ENCODE measurements at regions not wholly inside any gene's neighbourhood (a gene's known extent, or its start where the extent isn't known, plus 50 kb on each side); places are given as distances from the start of the nearest gene placed in this dataset.
"Not testable (repeated sequence)": the region's sequence is repeated elsewhere in the genome, so short reads cannot be mapped to it uniquely, and the experiment has no call there.

GRCh38 chr10:80728354-80728753 is 190.7 kb downstream of the SH2D4B start:
- H3K36me3 Mint-ChIP-seq, H3K9me3 Mint-ChIP-seq, DNase-seq, H3K4me1 Mint-ChIP-seq, CTCF ChIA-PET, H3K4me3 Mint-ChIP-seq, H3K27ac Mint-ChIP-seq, H3K27me3 Mint-ChIP-seq: not testable (repeated sequence)

DNA sequence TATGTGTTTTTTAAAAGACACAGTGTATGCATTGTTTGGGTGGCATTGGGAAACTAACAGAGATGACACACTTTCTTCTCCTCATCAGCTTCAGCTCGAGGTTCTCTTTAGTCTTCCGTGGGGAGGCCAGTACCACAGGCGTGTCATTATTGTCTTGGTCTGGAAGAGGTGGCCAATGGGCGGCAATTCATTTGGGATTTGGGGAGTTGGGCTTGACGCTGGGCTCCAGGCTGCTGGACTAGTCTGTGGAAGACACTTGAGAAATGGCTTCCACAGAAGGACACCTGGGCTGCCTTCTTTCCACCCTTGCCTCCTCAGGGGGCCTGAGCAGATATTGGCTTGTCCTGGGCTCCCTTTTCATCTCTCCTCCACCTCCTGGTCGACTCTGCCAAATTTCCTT is 192.2 kb downstream of the SH2D4B start:
- Mint-ChIP-seq H3K4me1 (no peaks in the 10 kb centered on the region), H3K36me3 (no peaks in the 10 kb centered on the region), H3K27ac (no peak overlapping the region), H3K4me3 (no peak overlapping the region), H3K27me3 (peaks cover 4% of the 10 kb centered on the region), H3K9me3 (no peaks in the 10 kb centered on the region)
- DNase-seq: no peak
- CTCF ChIA-PET: no interaction called here

DNA sequence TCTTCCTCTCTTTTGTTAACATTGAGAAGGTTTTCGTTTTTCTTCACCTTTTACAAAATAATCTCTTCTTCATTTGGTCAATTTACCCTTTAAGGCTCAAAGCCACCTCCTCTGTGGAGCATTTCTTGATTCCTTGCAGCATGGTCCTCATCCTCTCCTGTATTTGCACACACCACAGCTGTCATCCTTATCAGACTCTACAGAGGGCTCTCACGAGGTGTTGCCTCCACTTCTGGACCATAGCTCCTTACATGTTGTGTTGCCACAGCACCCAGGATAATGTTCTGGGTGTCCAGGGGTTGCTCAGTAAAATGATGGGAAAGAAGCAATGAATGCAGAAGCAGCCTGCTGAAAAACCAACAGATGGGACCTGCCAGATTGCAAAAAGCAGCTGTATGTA is 192.8 kb downstream of the SH2D4B start:
- CTCF ChIA-PET: no interaction called here
- DNase-seq: no peak
- H3K4me1 Mint-ChIP-seq: no peaks in the 10 kb centered on the region
- H3K4me3 Mint-ChIP-seq: no peak overlapping the region
- H3K36me3 Mint-ChIP-seq: no peaks in the 10 kb centered on the region
- no peaks in the 10 kb centered on the region for H3K9me3 Mint-ChIP-seq
- H3K27me3 Mint-ChIP-seq: peaks cover 4% of the 10 kb centered on the region
- H3K27ac Mint-ChIP-seq: no peak overlapping the region

GRCh38 chr10:80734589-80734988 is 196.9 kb downstream of the SH2D4B start:
- Mint-ChIP-seq H3K9me3 (no peaks in the 10 kb centered on the region), H3K27ac (no peak overlapping the region), H3K4me3 (no peak overlapping the region), H3K36me3 (no peaks in the 10 kb centered on the region), H3K4me1 (no peaks in the 10 kb centered on the region), H3K27me3 (peaks cover 4% of the 10 kb centered on the region)
- CTCF ChIA-PET: no interaction called here
- no peak for DNase-seq

DNA sequence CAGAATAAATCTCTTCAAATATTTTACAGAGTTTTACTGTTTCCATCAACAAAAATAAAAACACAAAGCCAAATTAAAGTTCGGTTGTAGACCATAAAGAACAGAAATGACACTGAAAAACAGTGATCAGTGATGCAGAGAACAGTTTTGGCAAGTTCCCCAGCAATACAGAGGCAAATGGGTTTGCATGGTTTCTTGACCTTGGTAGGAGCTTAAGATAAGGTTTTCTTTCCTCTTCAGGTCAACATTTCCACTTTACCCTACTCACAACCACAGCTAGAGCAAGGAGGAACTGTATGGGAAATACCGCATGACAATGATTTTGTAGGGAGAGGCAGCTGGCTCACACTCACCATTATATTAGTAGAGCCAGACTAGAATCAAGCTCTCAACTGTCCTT is 199.5 kb downstream of the SH2D4B start:
- Mint-ChIP-seq H3K4me1 (no peaks in the 10 kb centered on the region), H3K36me3 (no peaks in the 10 kb centered on the region), H3K9me3 (no peaks in the 10 kb centered on the region), H3K4me3 (no peak overlapping the region), H3K27ac (no peak overlapping the region), H3K27me3 (peaks cover 4% of the 10 kb centered on the region)
- CTCF ChIA-PET: no interaction called here
- no peak for DNase-seq

- CTCF ChIA-PET: no interaction called here
- DNase-seq: no peak
- Mint-ChIP-seq H3K4me3 (no peak overlapping the region), H3K27ac (no peak overlapping the region), H3K4me1 (no peaks in the 10 kb centered on the region), H3K36me3 (no peaks in the 10 kb centered on the region), H3K27me3 (peaks cover 2% of the 10 kb centered on the region), H3K9me3 (no peaks in the 10 kb centered on the region)
Observed at GRCh38 chr10:80739328-80739727, 201.6 kb downstream of the SH2D4B start.

DNA sequence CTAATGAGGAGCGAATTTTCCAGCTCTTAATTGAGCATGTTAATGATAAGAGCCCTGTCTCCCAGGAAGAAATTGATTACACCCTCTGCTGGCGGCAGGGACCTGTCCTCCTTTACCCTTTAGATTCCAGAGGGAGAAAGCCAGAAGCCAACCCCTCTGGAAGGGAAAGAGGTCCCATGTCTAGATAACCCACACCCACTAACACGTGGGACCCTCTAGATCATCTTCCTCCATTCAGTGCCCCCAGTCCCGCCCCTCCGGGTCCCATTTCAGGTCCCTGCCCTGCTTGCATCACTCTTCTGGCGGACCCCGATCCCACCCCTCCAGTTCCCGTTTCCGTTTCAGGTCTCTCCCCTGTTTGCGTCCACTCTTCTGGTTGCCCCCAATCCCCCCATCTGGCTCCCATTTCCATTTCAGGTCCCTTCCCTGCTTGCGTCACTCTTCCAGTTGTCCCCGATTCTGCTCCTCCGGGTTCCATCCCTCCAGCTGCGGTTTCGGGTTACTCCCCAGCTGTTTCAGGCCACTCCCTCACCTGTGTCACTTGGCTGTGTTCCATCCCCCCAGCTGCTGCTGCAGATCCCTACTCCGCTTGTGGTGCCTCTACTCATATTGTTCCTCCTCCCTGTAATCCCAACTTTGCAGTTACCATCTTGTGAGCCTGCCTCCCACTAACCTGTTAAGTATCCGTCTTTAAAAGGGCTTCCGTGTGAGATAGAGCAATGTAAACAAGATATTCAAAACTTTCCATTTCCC is 202.4 kb downstream of the SH2D4B start:
- DNase-seq: no peak
- no peaks in the 10 kb centered on the region for H3K27me3 Mint-ChIP-seq
- no peaks in the 10 kb centered on the region for H3K9me3 Mint-ChIP-seq
- CTCF ChIA-PET: no interaction called here
- H3K27ac Mint-ChIP-seq: no peak overlapping the region
- no peak overlapping the region for H3K4me3 Mint-ChIP-seq
- no peaks in the 10 kb centered on the region for H3K4me1 Mint-ChIP-seq
- H3K36me3 Mint-ChIP-seq: no peaks in the 10 kb centered on the region

DNA sequence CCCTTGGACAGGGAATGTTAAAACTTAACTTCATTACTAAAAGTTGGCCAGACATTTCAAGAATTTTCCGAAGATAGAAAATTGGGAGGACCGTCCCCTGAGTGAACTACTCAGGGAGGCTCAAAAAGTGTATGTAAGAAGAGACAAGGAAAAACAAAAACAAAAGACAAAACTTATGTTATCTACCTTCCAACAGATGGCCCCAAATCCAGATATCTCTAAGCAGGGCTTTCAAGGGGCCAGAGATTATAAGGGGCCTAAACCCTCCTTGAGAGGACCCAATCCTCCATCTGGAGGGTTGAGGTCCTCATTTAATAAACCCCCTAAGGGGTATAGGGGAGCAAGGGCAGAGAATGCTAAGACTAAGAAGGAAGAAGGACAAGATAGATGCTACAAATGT is 203.6 kb downstream of the SH2D4B start:
- Mint-ChIP-seq H3K4me3 (no peak overlapping the region), H3K27ac (no peak overlapping the region), H3K36me3 (no peaks in the 10 kb centered on the region), H3K9me3 (no peaks in the 10 kb centered on the region), H3K4me1 (no peaks in the 10 kb centered on the region), H3K27me3 (no peaks in the 10 kb centered on the region)
- CTCF ChIA-PET: no interaction called here
- DNase-seq: no peak

DNA sequence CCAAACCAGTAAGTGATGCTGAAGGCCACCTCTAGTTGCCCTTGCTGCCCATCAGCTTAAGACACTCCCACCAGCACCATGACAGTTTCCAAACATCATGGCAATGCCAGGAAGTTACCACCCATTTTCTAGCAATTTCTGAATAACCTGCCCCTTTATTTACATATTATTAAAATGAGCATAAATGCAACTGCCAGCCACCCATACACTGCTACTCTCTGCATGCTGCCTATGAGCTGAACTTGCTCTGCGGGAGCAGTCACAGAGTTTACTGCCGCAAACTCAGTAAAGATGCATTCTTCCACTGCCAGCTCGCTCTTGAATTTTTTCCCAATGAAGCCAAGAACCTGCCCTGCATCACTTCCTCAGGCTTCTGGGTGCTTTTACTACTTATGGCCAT is 212.6 kb downstream of the SH2D4B start:
- H3K9me3 Mint-ChIP-seq: no peaks in the 10 kb centered on the region
- CTCF ChIA-PET: no interaction called here
- DNase-seq: no peak
- no peaks in the 10 kb centered on the region for H3K4me1 Mint-ChIP-seq
- H3K27ac Mint-ChIP-seq: no peak overlapping the region
- no peaks in the 10 kb centered on the region for H3K36me3 Mint-ChIP-seq
- no peaks in the 10 kb centered on the region for H3K27me3 Mint-ChIP-seq
- H3K4me3 Mint-ChIP-seq: no peak overlapping the region

DNA sequence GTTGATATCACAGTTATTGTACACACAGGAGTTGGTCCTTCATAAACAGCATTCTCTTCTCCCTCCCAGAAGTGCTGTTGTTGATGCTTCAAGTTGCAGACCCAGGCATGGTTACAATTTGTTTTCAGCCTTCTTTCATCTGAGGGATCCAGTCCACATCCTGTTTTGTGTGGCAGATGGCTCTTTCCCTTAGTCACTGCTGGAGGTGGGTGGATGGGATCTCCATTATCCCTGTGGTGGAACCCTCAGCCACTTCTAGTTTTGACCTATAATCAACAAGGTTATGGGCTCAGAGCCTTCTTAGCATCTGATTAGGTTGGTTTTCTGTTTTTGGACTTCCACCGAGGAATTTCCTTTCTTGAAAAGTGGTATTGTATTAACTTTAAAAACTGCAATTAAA is 214.2 kb downstream of the SH2D4B start:
- Mint-ChIP-seq H3K9me3 (no peaks in the 10 kb centered on the region), H3K36me3 (no peaks in the 10 kb centered on the region), H3K27me3 (no peaks in the 10 kb centered on the region), H3K27ac (no peak overlapping the region), H3K4me3 (no peak overlapping the region), H3K4me1 (no peaks in the 10 kb centered on the region)
- DNase-seq: no peak
- CTCF ChIA-PET: no interaction called here

DNA sequence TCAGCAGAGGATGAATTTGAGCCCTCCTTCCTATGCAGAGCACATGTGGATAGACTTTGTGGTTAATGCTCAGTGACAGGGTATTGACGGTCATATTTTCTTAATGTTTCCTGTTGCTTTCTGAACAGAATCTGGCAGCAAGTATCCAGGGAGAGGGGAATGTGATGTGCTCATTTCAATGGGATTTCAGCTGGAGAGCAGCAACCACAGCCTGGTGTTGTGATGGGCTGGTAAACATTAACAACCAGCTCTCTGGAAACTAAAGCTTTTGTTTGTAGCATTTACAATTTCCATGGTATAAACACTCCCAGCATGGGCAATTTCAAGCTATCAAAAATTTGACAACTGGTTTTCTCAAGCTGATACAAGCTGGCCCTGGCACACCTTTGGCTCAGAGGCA is 215.9 kb downstream of the SH2D4B start:
- Mint-ChIP-seq H3K9me3 (no peaks in the 10 kb centered on the region), H3K36me3 (no peaks in the 10 kb centered on the region), H3K27ac (no peak overlapping the region), H3K4me3 (no peak overlapping the region), H3K27me3 (no peaks in the 10 kb centered on the region), H3K4me1 (no peaks in the 10 kb centered on the region)
- DNase-seq: no peak
- CTCF ChIA-PET: no interaction called here

- Mint-ChIP-seq H3K9me3 (no peaks in the 10 kb centered on the region), H3K4me1 (no peaks in the 10 kb centered on the region), H3K27ac (no peak overlapping the region), H3K36me3 (no peaks in the 10 kb centered on the region), H3K4me3 (no peak overlapping the region), H3K27me3 (no peaks in the 10 kb centered on the region)
- DNase-seq: no peak
- CTCF ChIA-PET: no interaction called here
Observed at GRCh38 chr10:80755893-80756292, 218.2 kb downstream of the SH2D4B start.

DNA sequence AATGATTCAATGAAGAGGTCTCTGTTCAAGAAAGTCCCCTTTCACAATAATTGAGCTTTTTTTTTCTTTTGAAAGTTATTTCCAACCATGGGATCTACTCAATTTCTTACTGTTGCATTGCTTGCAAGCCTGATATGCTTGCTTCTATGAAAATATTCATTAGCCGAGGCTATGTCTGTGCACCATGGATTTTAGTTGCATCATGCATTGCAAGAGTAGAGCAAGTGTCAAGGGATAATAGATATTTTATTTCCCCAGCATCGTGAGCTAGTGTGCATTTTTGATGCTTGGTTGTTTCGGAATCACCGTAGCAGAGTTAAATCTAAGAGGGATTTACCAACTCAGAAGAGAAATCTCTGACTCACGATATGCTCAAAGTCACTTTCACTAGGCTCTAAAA is 222.0 kb downstream of the SH2D4B start:
- H3K27me3 Mint-ChIP-seq: no peaks in the 10 kb centered on the region

GRCh38 chr10:80760914-80761371 is 223.2 kb downstream of the SH2D4B start:
- no peak for DNase-seq
- Mint-ChIP-seq H3K36me3 (no peaks in the 10 kb centered on the region), H3K4me1 (no peaks in the 10 kb centered on the region), H3K27me3 (no peaks in the 10 kb centered on the region), H3K4me3 (no peak overlapping the region), H3K9me3 (no peaks in the 10 kb centered on the region), H3K27ac (no peak overlapping the region)
- CTCF ChIA-PET: no interaction called here

More for the DNA sequence above, 222.0 kb downstream of the SH2D4B start:
- H3K9me3 Mint-ChIP-seq: no peaks in the 10 kb centered on the region
- DNase-seq: no peak
- no peak overlapping the region for H3K27ac Mint-ChIP-seq
- H3K36me3 Mint-ChIP-seq: no peaks in the 10 kb centered on the region
- CTCF ChIA-PET: no interaction called here
- no peaks in the 10 kb centered on the region for H3K4me1 Mint-ChIP-seq
- no peak overlapping the region for H3K4me3 Mint-ChIP-seq

DNA sequence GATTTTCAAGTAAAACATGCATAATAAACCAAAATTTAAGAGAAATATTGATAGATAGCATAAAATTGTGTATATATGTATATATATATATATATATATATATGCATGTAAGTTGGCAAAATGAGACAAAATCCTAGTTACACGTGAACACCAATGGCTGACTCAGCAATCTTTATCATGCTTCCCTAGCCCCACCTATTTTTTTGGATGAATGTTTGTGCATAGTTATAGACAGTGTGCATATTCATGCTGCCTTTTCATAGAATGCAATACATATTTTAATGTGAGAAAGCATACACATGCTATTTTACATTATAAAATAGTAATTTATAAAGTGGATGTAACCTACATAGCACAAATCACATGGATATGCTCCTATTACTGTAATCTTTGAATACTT is 230.3 kb downstream of the SH2D4B start:
- CTCF ChIA-PET: no interaction called here
- H3K4me1 Mint-ChIP-seq: no peaks in the 10 kb centered on the region
- no peak for DNase-seq
- H3K9me3 Mint-ChIP-seq: no peaks in the 10 kb centered on the region
- no peak overlapping the region for H3K4me3 Mint-ChIP-seq
- peaks cover 11% of the 10 kb centered on the region for H3K27me3 Mint-ChIP-seq
- no peak overlapping the region for H3K27ac Mint-ChIP-seq
- H3K36me3 Mint-ChIP-seq: no peaks in the 10 kb centered on the region

GRCh38 chr10:80769700-80770160 is 232.0 kb downstream of the SH2D4B start:
- DNase-seq: no peak
- H3K36me3 Mint-ChIP-seq: no peaks in the 10 kb centered on the region
- no peak overlapping the region for H3K27ac Mint-ChIP-seq
- no peaks in the 10 kb centered on the region for H3K9me3 Mint-ChIP-seq
- CTCF ChIA-PET: no interaction called here
- H3K27me3 Mint-ChIP-seq: peaks cover 11% of the 10 kb centered on the region
- no peak overlapping the region for H3K4me3 Mint-ChIP-seq
- no peaks in the 10 kb centered on the region for H3K4me1 Mint-ChIP-seq

All from activated naive CD4-positive, alpha-beta T cell treated with anti-CD3 and anti-CD28 coated beads, Interleukin-2, amount 10 ng/mL, durations not matched to agents 7 days and 5 days (primary cell).